ENCODE measurements at regions not wholly inside any gene's neighbourhood (a gene's known extent, or its start where the extent isn't known, plus 50 kb on each side); places are given as distances from the start of the nearest gene placed in this dataset.

- Histone ChIP-seq H3K4me3 (ENCODE audit: low read depth, low read length) (no peak overlapping the region), H3K36me3 (ENCODE audit: control insufficient read depth, insufficient read depth, low read length) (no peaks in the 10 kb centered on the region), H3K4me1 (ENCODE audit: control insufficient read depth, insufficient read depth, low read length) (peaks cover 3% of the 10 kb centered on the region), H3K9me3 (ENCODE audit: control insufficient read depth, insufficient read depth, low read length) (no peaks in the 10 kb centered on the region), H3K27me3 (ENCODE audit: control insufficient read depth, insufficient read depth, low read length) (no peaks in the 10 kb centered on the region), H3K9ac (ENCODE audit: low read depth, low read length) (no peak overlapping the region)
Observed at GRCh38 chr2:61639721-61640120, 101.6 kb upstream of the XPO1 start.

- Histone ChIP-seq H3K9ac (ENCODE audit: low read depth, low read length) (no peak overlapping the region), H3K9me3 (ENCODE audit: control insufficient read depth, insufficient read depth, low read length) (no peaks in the 10 kb centered on the region), H3K27me3 (ENCODE audit: control insufficient read depth, insufficient read depth, low read length) (no peaks in the 10 kb centered on the region), H3K4me3 (ENCODE audit: low read depth, low read length) (no peak overlapping the region), H3K36me3 (ENCODE audit: control insufficient read depth, insufficient read depth, low read length) (no peaks in the 10 kb centered on the region), H3K4me1 (ENCODE audit: control insufficient read depth, insufficient read depth, low read length) (peaks cover 15% of the 10 kb centered on the region)
Observed at GRCh38 chr2:61636686-61637085, 98.5 kb upstream of the XPO1 start.

GRCh38 chr2:61634512-61634911, 96.4 kb upstream of the XPO1 start:
- no peaks in the 10 kb centered on the region for H3K9me3 ChIP-seq (ENCODE audit: control insufficient read depth, insufficient read depth, low read length)
- H3K27me3 ChIP-seq (ENCODE audit: control insufficient read depth, insufficient read depth, low read length), result no peaks in the 10 kb centered on the region
- H3K36me3 ChIP-seq (ENCODE audit: control insufficient read depth, insufficient read depth, low read length), result no peaks in the 10 kb centered on the region
- no peak overlapping the region for H3K9ac ChIP-seq (ENCODE audit: low read depth, low read length)
- H3K4me1 ChIP-seq (ENCODE audit: control insufficient read depth, insufficient read depth, low read length), result peaks cover 15% of the 10 kb centered on the region
- no peak overlapping the region for H3K4me3 ChIP-seq (ENCODE audit: low read depth, low read length)

GRCh38 chr2:61633250-61633649, 95.1 kb upstream of the XPO1 start:
- no peaks in the 10 kb centered on the region for H3K36me3 ChIP-seq (ENCODE audit: control insufficient read depth, insufficient read depth, low read length)
- no peaks in the 10 kb centered on the region for H3K9me3 ChIP-seq (ENCODE audit: control insufficient read depth, insufficient read depth, low read length)
- no peak overlapping the region for H3K9ac ChIP-seq (ENCODE audit: low read depth, low read length)
- H3K27me3 ChIP-seq (ENCODE audit: control insufficient read depth, insufficient read depth, low read length), result no peaks in the 10 kb centered on the region
- H3K4me1 ChIP-seq (ENCODE audit: control insufficient read depth, insufficient read depth, low read length), result peaks cover 15% of the 10 kb centered on the region
- no peak overlapping the region for H3K4me3 ChIP-seq (ENCODE audit: low read depth, low read length)

GRCh38 chr2:61632276-61633169, 94.4 kb upstream of the XPO1 start:
- Histone ChIP-seq H3K36me3 (ENCODE audit: control insufficient read depth, insufficient read depth, low read length) (no peaks in the 10 kb centered on the region), H3K4me1 (ENCODE audit: control insufficient read depth, insufficient read depth, low read length) (peaks cover 15% of the 10 kb centered on the region), H3K9me3 (ENCODE audit: control insufficient read depth, insufficient read depth, low read length) (no peaks in the 10 kb centered on the region), H3K9ac (ENCODE audit: low read depth, low read length) (no peak overlapping the region), H3K27me3 (ENCODE audit: control insufficient read depth, insufficient read depth, low read length) (no peaks in the 10 kb centered on the region), H3K4me3 (ENCODE audit: low read depth, low read length) (no peak overlapping the region)

GRCh38 chr2:61631321-61631720, 93.2 kb upstream of the XPO1 start:
- Histone ChIP-seq H3K36me3 (ENCODE audit: control insufficient read depth, insufficient read depth, low read length) (no peaks in the 10 kb centered on the region), H3K9me3 (ENCODE audit: control insufficient read depth, insufficient read depth, low read length) (no peaks in the 10 kb centered on the region), H3K27me3 (ENCODE audit: control insufficient read depth, insufficient read depth, low read length) (no peaks in the 10 kb centered on the region), H3K4me1 (ENCODE audit: control insufficient read depth, insufficient read depth, low read length) (peaks cover 15% of the 10 kb centered on the region), H3K4me3 (ENCODE audit: low read depth, low read length) (no peak overlapping the region), H3K9ac (ENCODE audit: low read depth, low read length) (no peak overlapping the region)

- H3K4me1 ChIP-seq (ENCODE audit: control insufficient read depth, insufficient read depth, low read length), result no peaks in the 10 kb centered on the region
- H3K9me3 ChIP-seq (ENCODE audit: control insufficient read depth, insufficient read depth, low read length), result no peaks in the 10 kb centered on the region
- no peak overlapping the region for H3K9ac ChIP-seq (ENCODE audit: low read depth, low read length)
- no peak overlapping the region for H3K4me3 ChIP-seq (ENCODE audit: low read depth, low read length)
- H3K36me3 ChIP-seq (ENCODE audit: control insufficient read depth, insufficient read depth, low read length), result no peaks in the 10 kb centered on the region
- H3K27me3 ChIP-seq (ENCODE audit: control insufficient read depth, insufficient read depth, low read length), result no peaks in the 10 kb centered on the region
Observed at GRCh38 chr2:61626827-61627226, 88.7 kb upstream of the XPO1 start.

- no peaks in the 10 kb centered on the region for H3K9me3 ChIP-seq (ENCODE audit: control insufficient read depth, insufficient read depth, low read length)
- H3K4me1 ChIP-seq (ENCODE audit: control insufficient read depth, insufficient read depth, low read length), result no peaks in the 10 kb centered on the region
- no peaks in the 10 kb centered on the region for H3K36me3 ChIP-seq (ENCODE audit: control insufficient read depth, insufficient read depth, low read length)
- H3K27me3 ChIP-seq (ENCODE audit: control insufficient read depth, insufficient read depth, low read length), result no peaks in the 10 kb centered on the region
- H3K9ac ChIP-seq (ENCODE audit: low read depth, low read length), result no peak overlapping the region
- H3K4me3 ChIP-seq (ENCODE audit: low read depth, low read length), result no peak overlapping the region
Observed at GRCh38 chr2:61623747-61624146, 85.6 kb upstream of the XPO1 start.

- H3K36me3 ChIP-seq (ENCODE audit: control insufficient read depth, insufficient read depth, low read length), result no peaks in the 10 kb centered on the region
- H3K4me1 ChIP-seq (ENCODE audit: control insufficient read depth, insufficient read depth, low read length), result no peaks in the 10 kb centered on the region
- no peak overlapping the region for H3K9ac ChIP-seq (ENCODE audit: low read depth, low read length)
- no peaks in the 10 kb centered on the region for H3K27me3 ChIP-seq (ENCODE audit: control insufficient read depth, insufficient read depth, low read length)
- no peak overlapping the region for H3K4me3 ChIP-seq (ENCODE audit: low read depth, low read length)
- no peaks in the 10 kb centered on the region for H3K9me3 ChIP-seq (ENCODE audit: control insufficient read depth, insufficient read depth, low read length)
Observed at GRCh38 chr2:61620244-61621159, 82.3 kb upstream of the XPO1 start.

- Histone ChIP-seq H3K36me3 (ENCODE audit: control insufficient read depth, insufficient read depth, low read length) (no peaks in the 10 kb centered on the region), H3K9me3 (ENCODE audit: control insufficient read depth, insufficient read depth, low read length) (no peaks in the 10 kb centered on the region), H3K27me3 (ENCODE audit: control insufficient read depth, insufficient read depth, low read length) (no peaks in the 10 kb centered on the region), H3K4me3 (ENCODE audit: low read depth, low read length) (no peak overlapping the region), H3K9ac (ENCODE audit: low read depth, low read length) (no peak overlapping the region), H3K4me1 (ENCODE audit: control insufficient read depth, insufficient read depth, low read length) (no peaks in the 10 kb centered on the region)
Observed at GRCh38 chr2:61619561-61619960, 81.4 kb upstream of the XPO1 start.

- H3K36me3 ChIP-seq (ENCODE audit: control insufficient read depth, insufficient read depth, low read length), result no peaks in the 10 kb centered on the region
- no peaks in the 10 kb centered on the region for H3K27me3 ChIP-seq (ENCODE audit: control insufficient read depth, insufficient read depth, low read length)
- H3K9me3 ChIP-seq (ENCODE audit: control insufficient read depth, insufficient read depth, low read length), result no peaks in the 10 kb centered on the region
- H3K4me1 ChIP-seq (ENCODE audit: control insufficient read depth, insufficient read depth, low read length), result no peaks in the 10 kb centered on the region
- no peak overlapping the region for H3K9ac ChIP-seq (ENCODE audit: low read depth, low read length)
- no peak overlapping the region for H3K4me3 ChIP-seq (ENCODE audit: low read depth, low read length)
Observed at GRCh38 chr2:61617610-61618009, 79.5 kb upstream of the XPO1 start.

All from iPS-15b (cell line).